Activated CD4-positive, alpha-beta T cell treated with anti-CD3 and anti-CD28 coated beads, Interleukin-2, amount 50 U/mL, for 16 hours (primary cell): ENCODE measurements at regions not wholly inside any gene's neighbourhood (a gene's known extent, or its start where the extent isn't known, plus 50 kb on each side); places are given as distances from the start of the nearest gene placed in this dataset.
A peak's percentile ranks its signal among the peaks of the same experiment; 100 is the strongest.
"Not testable (repeated sequence)": the region's sequence is repeated elsewhere in the genome, so short reads cannot be mapped to it uniquely, and the experiment has no call there.

Source experiments
- DNase-seq: peaks from one replicate; pipeline ENCODE4 v3.0.0-alpha.2; 2020

GRCh38 chr2:60230037-60230436 is 323.4 kb downstream of the BCL11A start:
- DNase-seq: no peak

DNA sequence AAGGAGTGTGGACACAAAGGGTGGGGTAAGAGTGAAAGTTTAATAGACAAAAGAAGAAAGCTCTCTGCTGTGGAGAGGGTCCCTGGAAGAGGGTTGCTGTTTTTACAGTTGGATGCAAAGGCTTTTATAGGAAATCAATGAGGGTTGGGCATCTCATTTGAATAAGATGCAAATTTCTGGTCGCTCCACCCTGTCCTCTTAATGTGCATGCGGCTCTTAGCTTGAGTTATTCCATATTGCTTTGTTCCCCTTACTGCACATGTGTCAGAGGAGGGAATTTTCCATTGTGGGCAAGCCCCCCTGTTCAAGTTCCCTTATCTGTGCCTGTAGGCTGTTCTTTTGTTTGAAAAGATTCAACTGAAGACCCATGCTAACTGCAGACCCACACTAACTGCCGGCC is 326.5 kb downstream of the BCL11A start:
- DNase-seq: no peak

GRCh38 chr2:60226191-60226590 is 327.3 kb downstream of the BCL11A start:
- DNase-seq: no peak

- no peak for DNase-seq
Measured at GRCh38 chr2:60223859-60224258, 329.6 kb downstream of the BCL11A start.

DNA sequence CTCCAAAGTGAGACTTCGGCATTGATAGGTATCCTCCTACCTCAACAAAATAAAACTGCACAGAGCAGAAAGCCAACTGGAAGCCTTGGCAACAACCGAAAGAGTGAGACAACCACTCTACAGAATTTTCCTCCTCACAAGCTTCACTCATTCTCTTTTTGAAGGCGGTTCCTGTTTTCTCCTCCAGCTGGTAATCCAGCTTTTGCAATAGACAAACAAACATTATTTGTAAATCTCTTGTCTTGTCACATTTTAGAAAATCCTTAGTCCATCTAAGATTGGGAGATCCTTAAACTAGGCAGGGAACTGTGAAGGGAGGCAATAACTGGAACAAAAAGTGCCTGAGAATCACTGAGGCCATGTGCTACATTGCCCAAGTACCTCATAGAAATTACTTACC is 332.4 kb downstream of the BCL11A start:
- no peak for DNase-seq

DNA sequence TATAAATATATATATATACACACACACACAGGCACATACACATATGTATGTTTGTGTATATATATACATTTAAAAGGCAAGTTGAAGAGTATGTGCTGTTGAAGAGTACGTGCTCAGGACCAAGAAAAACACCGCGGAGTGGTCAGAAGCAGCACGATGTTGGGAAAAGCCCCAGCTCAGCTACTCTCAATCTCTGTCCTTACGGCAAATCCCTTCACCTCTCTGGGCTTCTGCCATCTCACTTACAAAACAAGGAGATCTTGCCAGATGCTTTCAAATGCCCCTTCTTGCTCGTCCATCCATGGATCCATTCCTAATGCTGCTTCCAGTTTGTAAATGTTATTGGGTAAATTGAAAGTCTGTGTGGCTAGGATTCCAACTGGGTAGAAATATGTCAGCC is 333.9 kb downstream of the BCL11A start:
- no peak for DNase-seq

DNA sequence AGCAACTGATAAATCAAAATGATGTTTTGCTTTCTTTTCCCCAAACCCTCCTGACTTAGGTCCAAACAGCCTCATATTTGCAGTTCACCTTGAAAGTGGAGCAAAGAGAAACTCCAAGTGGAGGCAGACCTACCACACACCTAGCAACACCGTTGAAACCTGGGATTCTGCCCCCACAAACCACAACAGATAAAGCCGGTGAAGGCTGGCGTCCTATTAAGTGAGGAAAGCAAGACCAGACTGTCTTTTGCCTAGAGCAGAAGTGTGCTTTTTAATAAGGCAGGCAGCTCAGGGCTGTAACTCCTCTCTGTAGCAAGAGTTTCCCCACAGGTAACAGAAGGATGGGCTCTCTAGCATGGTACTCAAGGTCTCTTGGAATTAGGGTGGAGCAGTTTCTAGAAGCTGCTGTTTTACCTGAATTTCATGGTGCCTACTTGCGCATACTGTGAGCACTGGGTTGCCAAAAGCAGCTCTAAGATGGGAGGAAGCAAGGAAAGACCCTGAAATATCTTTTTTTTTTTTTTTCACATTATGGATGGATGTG is 336.9 kb downstream of the BCL11A start:
- DNase-seq: no peak

GRCh38 chr2:60215386-60215901 is 338.0 kb downstream of the BCL11A start:
- no peak for DNase-seq

DNA sequence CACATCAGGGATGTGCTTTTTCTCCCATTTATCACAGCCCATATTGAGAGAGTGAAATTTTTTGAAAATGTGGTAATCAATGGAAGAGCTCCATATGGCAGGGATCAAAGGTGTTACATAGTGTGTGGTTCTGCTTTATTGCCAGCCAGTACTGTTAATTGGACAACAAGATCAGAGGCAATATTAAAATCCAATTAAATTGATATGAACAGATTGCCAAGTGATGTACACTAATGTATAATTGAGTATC is 338.9 kb downstream of the BCL11A start:
- no peak for DNase-seq

GRCh38 chr2:60213865-60214625 is 339.4 kb downstream of the BCL11A start:
- no peak for DNase-seq

DNA sequence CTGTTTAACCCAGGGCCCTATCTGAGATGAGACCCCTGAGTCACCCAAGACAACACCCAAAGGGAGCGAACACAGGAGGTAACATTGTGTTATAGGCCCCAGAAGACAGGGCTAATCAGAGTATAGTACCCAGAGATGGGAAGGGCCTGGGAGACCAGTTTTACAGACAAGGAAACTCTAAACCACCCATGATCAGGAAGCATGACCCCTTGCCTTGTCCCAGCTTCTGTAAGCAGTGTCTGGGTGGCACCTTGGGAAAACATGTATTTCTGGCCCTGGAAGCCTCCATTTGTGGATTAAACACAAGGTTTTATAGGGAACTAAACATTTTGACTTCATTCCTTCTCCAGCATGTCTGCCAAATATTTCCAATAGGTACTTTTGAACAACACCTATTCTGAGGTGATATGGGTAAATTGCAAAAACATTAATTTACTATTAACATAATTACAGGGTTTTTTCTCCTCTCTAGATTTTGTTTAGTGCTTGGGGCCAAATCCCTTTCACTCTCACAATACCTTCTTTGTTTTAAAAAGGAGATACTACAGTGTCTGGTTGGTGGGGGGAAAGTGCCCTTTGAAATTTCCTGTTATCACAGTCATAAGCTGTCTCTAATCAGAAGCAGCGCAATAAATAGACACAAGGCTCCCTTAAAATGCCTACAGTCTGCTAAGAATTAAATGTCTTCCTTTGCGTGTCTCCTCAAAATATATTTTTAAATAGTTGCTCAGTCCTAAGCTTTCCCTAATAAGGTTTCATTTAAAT is 341.1 kb downstream of the BCL11A start:
- DNase-seq: no peak

- not testable (repeated sequence) for DNase-seq
Measured at GRCh38 chr2:60189006-60189405, 364.4 kb downstream of the BCL11A start.

DNA sequence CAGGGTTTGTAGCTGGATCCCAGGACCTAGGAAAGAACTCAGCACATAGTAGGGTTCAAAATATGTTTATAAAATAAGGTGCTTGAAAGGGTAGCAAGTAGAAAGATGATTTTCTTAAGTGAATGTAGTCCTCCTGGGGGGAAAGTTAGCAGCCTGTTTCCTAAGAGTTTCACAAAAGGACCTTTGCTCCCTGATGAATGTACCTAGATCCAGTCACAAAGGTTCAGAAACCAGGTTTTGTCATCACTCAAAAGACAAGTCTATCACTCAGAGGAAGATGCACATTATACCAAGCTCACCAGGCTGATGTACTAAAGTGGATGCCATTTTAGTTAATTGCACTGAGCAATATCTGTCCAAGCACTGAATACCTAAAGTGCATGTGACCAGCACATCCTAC is 378.2 kb downstream of the BCL11A start:
- DNase-seq: no peak

GRCh38 chr2:60174146-60174545 is 379.3 kb downstream of the BCL11A start:
- no peak for DNase-seq

DNA sequence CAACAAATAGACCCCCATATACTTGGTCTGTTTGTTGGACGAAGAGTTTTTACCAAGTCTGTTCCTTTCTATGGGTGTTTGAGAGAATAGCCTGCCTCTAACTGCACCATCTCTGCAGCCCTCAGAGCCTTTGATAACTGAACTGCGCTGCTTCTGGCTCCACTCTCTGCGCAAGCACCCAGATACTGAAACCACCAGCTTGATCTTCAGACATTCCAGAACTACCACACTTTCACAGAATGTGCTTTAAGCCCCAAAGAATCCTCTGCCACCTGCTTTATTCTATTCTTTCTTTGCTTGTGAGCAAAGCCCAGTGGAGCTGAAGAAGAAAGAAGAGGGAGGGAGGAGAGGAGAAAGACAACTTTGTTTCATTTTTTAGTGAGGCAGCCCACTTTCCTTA is 380.7 kb downstream of the BCL11A start:
- DNase-seq: no peak

DNA sequence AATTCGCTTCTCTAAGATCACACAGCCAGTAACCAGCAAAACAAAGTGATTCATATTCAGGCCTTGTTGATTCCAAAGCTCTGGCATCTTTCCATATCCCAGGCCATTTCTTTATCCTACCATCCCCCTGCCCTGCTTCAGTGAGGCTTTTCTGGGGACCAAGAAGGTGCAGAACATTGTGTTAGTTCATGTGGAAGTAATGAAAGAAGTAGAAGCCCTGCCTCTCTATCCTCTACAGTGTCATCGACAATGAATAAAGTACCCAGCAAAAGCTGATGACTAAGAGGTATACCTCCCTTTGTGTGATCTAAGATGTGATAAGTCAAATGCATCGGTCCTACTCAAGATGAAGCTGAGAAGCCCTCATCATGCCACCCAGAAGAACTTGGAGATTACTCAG is 383.2 kb downstream of the BCL11A start:
- no peak for DNase-seq

DNA sequence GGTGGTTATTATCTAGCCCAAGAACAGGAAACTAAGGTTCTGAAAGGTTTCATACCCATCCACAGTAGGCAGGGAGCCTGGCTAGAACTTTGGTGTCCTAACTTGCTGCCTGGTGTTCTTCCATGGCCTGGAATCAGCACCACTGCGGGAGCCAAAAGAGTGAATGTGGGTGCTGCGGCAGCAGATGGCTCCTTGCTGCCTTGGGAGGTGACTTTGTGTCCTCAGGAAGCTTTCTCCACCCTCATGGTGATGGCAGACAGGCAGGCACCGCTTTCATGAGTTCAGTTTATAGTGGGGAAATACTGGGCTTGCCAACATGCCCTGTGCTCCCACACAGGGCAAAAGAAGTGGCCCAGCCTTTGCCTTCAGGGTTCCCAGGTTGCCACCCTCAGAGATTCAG is 385.2 kb downstream of the BCL11A start:
- DNase-seq: no peak

- DNase-seq: no peak
Measured at GRCh38 chr2:60167089-60167488, 386.4 kb downstream of the BCL11A start.

GRCh38 chr2:60163691-60164090 is 389.8 kb downstream of the BCL11A start:
- no peak for DNase-seq

DNA sequence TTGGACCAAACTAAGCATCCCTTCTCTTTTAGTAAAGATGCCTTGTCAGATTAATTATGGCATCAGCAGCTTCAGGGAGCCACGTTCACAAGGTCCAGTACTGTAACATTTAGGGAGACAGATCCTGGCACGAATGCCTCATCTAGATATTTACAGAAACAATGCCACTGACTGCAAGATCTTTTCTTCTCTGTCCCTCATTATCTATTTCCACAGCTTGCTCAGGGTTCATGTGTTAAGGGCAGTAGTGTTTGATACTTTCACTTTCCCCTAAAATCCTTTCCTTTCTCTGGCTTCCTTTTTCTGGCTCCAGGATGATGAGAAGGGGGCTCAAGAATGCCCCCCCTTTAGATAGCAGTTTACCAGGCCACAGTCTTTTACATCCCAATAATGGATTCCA is 393.9 kb downstream of the BCL11A start:
- DNase-seq: no peak

- DNase-seq: no peak
Measured at GRCh38 chr2:60158262-60158661, 395.2 kb downstream of the BCL11A start.

DNA sequence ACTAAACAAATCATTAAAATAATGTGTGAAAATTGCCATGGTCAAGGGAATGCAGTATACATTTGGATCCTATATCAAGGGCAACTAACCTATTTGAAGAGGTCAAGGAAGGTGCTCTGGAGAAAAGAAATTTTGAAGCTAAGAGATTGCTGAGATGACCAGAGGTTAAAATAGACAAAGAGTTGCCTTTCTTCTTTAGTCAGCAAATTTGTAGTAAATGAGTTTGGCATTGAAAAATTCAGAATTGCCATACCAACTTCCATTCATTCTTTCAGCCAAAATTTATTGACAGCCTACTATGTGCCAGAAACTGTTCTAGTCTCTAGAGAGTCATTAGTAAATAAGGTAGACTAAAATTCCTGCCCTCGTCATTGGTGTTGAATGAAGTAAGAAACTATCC is 396.2 kb downstream of the BCL11A start:
- DNase-seq: no peak

DNA sequence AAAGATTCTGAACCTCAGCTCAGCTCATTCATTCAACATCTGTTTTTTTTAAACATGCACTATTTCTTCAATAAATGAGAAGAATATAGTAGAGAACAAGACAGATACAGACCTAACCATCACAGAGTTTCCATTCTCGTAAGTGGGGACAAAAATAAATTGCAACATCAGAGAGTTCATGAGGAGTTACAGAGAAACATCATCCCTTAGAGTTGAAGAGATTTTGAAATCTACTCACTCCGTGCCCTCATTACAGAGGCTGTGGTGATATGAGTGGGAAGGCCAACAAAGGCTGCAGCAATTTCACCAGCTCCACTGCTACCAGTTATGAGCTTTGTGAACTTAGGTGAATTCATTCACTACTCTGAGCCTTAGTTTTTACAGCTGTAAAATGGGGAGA is 399.3 kb downstream of the BCL11A start:
- DNase-seq: no peak

DNA sequence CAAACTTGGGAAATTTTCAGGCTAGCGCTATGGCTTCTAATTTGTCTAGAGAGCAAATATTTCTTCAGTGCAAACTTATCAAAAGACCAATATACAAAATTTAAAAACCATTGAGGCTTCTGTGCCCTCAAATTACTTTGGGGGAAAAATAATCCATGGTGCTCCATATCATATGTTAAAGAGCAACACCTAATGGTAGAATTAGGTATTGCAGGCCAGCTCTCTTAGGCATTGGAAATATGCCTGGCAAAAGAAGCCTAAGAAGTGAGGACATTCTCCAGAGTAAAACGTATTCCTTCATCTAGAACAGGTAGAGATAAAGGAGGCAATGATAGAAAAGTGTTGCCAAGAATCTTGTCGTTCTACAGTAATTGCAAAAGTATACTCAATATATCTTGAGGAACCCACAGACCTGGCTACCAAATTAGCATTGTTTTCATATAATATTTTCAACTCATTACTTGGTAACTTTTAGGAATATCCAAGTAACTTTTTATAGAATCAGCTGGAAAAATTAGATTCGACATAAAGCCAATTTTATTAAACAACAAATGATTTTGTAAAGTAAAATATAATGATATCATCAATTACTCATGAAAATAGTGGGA is 401.1 kb downstream of the BCL11A start:
- DNase-seq: peak; percentile 36
